ENCODE measurements at regions not wholly inside any gene's neighbourhood (a gene's known extent, or its start where the extent isn't known, plus 50 kb on each side); places are given as distances from the start of the nearest gene placed in this dataset.

DNA sequence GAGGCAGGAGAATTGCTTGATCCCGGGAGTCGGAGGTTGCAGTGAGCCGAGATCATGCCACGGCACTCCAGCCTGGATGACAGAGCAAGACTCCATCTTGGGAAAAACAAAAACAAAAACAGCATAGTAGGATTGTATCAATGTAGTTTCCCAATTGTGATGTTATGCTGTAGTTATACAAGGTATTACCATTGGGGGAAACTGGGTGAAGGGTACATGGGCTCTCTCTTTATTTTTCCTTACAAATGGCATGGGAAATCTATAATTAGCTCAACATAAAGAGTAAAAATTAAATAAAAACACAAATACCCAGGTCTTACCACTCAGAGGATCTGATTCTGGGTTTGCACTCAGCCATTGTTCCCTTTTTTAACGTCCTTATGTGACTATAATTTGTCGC lies 107.9 kb downstream of the KATNIP start:
- TF ChIP-seq ELF1 (IDR thresholded peaks at IDR 0.05) (no peak), YY1 (IDR thresholded peaks at IDR 0.05; ENCODE audit: low read depth) (no peak), SIN3A (IDR thresholded peaks at IDR 0.05; ENCODE audit: borderline replicate concordance, low read depth, low read length) (no peak), FOSL2 (IDR thresholded peaks at IDR 0.05; ENCODE audit: borderline replicate concordance, low read depth) (no peak), GABPA (IDR thresholded peaks at IDR 0.05; ENCODE audit: low read depth) (no peak)
- TF ChIP-seq, protein P1, sequence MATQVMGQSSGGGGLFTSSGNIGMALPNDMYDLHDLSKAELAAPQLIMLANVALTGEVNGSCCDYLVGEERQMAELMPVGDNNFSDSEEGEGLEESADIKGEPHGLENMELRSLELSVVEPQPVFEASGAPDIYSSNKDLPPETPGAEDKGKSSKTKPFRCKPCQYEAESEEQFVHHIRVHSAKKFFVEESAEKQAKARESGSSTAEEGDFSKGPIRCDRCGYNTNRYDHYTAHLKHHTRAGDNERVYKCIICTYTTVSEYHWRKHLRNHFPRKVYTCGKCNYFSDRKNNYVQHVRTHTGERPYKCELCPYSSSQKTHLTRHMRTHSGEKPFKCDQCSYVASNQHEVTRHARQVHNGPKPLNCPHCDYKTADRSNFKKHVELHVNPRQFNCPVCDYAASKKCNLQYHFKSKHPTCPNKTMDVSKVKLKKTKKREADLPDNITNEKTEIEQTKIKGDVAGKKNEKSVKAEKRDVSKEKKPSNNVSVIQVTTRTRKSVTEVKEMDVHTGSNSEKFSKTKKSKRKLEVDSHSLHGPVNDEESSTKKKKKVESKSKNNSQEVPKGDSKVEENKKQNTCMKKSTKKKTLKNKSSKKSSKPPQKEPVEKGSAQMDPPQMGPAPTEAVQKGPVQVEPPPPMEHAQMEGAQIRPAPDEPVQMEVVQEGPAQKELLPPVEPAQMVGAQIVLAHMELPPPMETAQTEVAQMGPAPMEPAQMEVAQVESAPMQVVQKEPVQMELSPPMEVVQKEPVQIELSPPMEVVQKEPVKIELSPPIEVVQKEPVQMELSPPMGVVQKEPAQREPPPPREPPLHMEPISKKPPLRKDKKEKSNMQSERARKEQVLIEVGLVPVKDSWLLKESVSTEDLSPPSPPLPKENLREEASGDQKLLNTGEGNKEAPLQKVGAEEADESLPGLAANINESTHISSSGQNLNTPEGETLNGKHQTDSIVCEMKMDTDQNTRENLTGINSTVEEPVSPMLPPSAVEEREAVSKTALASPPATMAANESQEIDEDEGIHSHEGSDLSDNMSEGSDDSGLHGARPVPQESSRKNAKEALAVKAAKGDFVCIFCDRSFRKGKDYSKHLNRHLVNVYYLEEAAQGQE (IDR thresholded peaks at IDR 0.05; ENCODE audit: low read depth, low read length): no peak
- TF ChIP-seq, protein P2, sequence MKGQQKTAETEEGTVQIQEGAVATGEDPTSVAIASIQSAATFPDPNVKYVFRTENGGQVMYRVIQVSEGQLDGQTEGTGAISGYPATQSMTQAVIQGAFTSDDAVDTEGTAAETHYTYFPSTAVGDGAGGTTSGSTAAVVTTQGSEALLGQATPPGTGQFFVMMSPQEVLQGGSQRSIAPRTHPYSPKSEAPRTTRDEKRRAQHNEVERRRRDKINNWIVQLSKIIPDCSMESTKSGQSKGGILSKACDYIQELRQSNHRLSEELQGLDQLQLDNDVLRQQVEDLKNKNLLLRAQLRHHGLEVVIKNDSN (IDR thresholded peaks at IDR 0.05; ENCODE audit: borderline replicate concordance, low read depth): no peak
- TF ChIP-seq, protein P3, sequence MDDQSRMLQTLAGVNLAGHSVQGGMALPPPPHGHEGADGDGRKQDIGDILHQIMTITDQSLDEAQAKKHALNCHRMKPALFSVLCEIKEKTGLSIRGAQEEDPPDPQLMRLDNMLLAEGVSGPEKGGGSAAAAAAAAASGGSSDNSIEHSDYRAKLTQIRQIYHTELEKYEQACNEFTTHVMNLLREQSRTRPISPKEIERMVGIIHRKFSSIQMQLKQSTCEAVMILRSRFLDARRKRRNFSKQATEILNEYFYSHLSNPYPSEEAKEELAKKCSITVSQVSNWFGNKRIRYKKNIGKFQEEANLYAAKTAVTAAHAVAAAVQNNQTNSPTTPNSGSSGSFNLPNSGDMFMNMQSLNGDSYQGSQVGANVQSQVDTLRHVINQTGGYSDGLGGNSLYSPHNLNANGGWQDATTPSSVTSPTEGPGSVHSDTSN (IDR thresholded peaks at IDR 0.05): no peak
- TF ChIP-seq, protein P4, sequence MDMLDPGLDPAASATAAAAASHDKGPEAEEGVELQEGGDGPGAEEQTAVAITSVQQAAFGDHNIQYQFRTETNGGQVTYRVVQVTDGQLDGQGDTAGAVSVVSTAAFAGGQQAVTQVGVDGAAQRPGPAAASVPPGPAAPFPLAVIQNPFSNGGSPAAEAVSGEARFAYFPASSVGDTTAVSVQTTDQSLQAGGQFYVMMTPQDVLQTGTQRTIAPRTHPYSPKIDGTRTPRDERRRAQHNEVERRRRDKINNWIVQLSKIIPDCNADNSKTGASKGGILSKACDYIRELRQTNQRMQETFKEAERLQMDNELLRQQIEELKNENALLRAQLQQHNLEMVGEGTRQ (IDR thresholded peaks at IDR 0.05; ENCODE audit: borderline replicate concordance, low read depth, low read length): no peak
- H3K27ac ChIP-seq (ENCODE audit: low read depth in 2 of 2, low read length in 1 of 2): no peak overlapping the region
- H3K4me1 ChIP-seq (ENCODE audit: control insufficient read depth in 1 of 2, insufficient read depth in 2 of 2, low read depth in 1 of 2, low read length in 1 of 2): no peaks in the 10 kb centered on the region
- ChIA-PET CTCF (interaction anchor here (1.1 to 1.3 kb wide), 3 partner anchors 13 to 187 kb away, joined by 3 to 9 read pairs (median 3); no protein-coding TSS in a partner anchor), POLR2A (no interaction called here)
- H3K9me3 ChIP-seq: no peaks in the 10 kb centered on the region
- H2AFZ ChIP-seq (ENCODE audit: low read depth): no peak overlapping the region
- no peaks in the 10 kb centered on the region for H3K27me3 ChIP-seq (ENCODE audit: insufficient read depth)
- H3K4me2 ChIP-seq: no peak overlapping the region
- no peak overlapping the region for H3K4me3 ChIP-seq (ENCODE audit: low read depth in 2 of 2, low read length in 1 of 2)
- no peaks in the 10 kb centered on the region for H3K79me2 ChIP-seq (ENCODE audit: insufficient read depth)
- no peaks in the 10 kb centered on the region for H3F3A ChIP-seq (replicated peaks; ENCODE audit: insufficient read depth)
- H4K20me1 ChIP-seq (ENCODE audit: insufficient read depth): no peaks in the 10 kb centered on the region
- no peaks in the 10 kb centered on the region for H3K9me2 ChIP-seq
- peaks cover 0 to 12% of the 10 kb centered on the region in 2 experiments for H3K36me3 ChIP-seq (replicated peaks in 1 of 2; ENCODE audit: control insufficient read depth in 1 of 2, insufficient read depth in 2 of 2, low read length in 1 of 2)
- no peak for DNase-seq
- no peak overlapping the region for H3K9ac ChIP-seq
- WGBS (ENCODE audit: low lambda C conversion rate): 97% methylated on average over 6 of the region's 6 CpGs

DNA sequence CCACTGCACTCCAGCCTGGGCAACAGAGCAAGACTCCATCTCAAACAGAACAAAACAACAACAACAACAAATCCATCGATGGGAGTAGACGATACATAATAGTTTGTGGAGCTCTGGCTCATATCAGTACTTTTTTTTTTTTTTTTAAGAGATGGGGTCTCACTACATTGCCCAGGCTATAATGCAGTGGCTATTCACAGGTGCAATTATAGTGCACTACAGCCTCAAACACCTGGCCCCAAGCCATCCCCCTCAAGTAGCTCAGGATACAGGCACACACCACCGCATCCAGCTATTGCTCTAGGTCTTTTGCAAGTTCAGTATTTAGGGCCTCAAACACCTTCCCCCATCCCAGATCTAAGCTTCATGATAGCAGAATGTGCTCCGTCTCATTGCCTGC lies 110.6 kb downstream of the KATNIP start:
- WGBS (ENCODE audit: low lambda C conversion rate): 90% methylated on average over 4 of the region's 4 CpGs
- H4K20me1 ChIP-seq (ENCODE audit: insufficient read depth): no peaks in the 10 kb centered on the region
- H3K4me1 ChIP-seq (ENCODE audit: control insufficient read depth in 1 of 2, insufficient read depth in 2 of 2, low read depth in 1 of 2, low read length in 1 of 2): no peaks in the 10 kb centered on the region
- H3K9me3 ChIP-seq: no peaks in the 10 kb centered on the region
- no peak overlapping the region for H3K27ac ChIP-seq (ENCODE audit: low read depth in 2 of 2, low read length in 1 of 2)
- H3K36me3 ChIP-seq (replicated peaks in 1 of 2; ENCODE audit: control insufficient read depth in 1 of 2, insufficient read depth in 2 of 2, low read length in 1 of 2): peaks cover 0 to 21% of the 10 kb centered on the region in 2 experiments
- no peak for DNase-seq
- no peak overlapping the region for H3K4me3 ChIP-seq (ENCODE audit: low read depth in 2 of 2, low read length in 1 of 2)
- H3K79me2 ChIP-seq (ENCODE audit: insufficient read depth): no peaks in the 10 kb centered on the region
- no peak overlapping the region for H3K4me2 ChIP-seq
- POLR2A ChIA-PET: no interaction called here
- no peak overlapping the region for H3K9ac ChIP-seq
- CTCF ChIA-PET: interaction anchor here (1.1 to 1.4 kb wide), 2 partner anchors 20 to 35 kb away, joined by 3 to 6 read pairs; no protein-coding TSS in a partner anchor
- no peaks in the 10 kb centered on the region for H3F3A ChIP-seq (replicated peaks; ENCODE audit: insufficient read depth)
- no peak overlapping the region for H2AFZ ChIP-seq (ENCODE audit: low read depth)
- H3K9me2 ChIP-seq: no peaks in the 10 kb centered on the region
- no peaks in the 10 kb centered on the region for H3K27me3 ChIP-seq (ENCODE audit: insufficient read depth)
- TF ChIP-seq JUND (IDR thresholded peaks at IDR 0.05) (no peak), FOXM1 (IDR thresholded peaks at IDR 0.05; ENCODE audit: low read depth) (no peak), SMC3 (IDR thresholded peaks at IDR 0.05; ENCODE audit: low read depth, low read length) (no peak), ELF1 (IDR thresholded peaks at IDR 0.05) (no peak), RFX5 (IDR thresholded peaks at IDR 0.05; ENCODE audit: low read length) (no peak), EP300 (IDR thresholded peaks at IDR 0.05; ENCODE audit: borderline replicate concordance in 1 of 2, low read depth in 1 of 2, low read length in 1 of 2) (no peak), CHD2 (IDR thresholded peaks at IDR 0.05; ENCODE audit: low read length, partially characterized antibody) (no peak), FOSL2 (IDR thresholded peaks at IDR 0.05; ENCODE audit: borderline replicate concordance, low read depth) (no peak), RAD21 (IDR thresholded peaks at IDR 0.05; ENCODE audit: low read length) (no peak), RXRA (IDR thresholded peaks at IDR 0.05; ENCODE audit: borderline replicate concordance, low read depth) (no peak), MXI1 (IDR thresholded peaks at IDR 0.05; ENCODE audit: low read depth, low read length) (no peak)
- TF ChIP-seq, protein P5, sequence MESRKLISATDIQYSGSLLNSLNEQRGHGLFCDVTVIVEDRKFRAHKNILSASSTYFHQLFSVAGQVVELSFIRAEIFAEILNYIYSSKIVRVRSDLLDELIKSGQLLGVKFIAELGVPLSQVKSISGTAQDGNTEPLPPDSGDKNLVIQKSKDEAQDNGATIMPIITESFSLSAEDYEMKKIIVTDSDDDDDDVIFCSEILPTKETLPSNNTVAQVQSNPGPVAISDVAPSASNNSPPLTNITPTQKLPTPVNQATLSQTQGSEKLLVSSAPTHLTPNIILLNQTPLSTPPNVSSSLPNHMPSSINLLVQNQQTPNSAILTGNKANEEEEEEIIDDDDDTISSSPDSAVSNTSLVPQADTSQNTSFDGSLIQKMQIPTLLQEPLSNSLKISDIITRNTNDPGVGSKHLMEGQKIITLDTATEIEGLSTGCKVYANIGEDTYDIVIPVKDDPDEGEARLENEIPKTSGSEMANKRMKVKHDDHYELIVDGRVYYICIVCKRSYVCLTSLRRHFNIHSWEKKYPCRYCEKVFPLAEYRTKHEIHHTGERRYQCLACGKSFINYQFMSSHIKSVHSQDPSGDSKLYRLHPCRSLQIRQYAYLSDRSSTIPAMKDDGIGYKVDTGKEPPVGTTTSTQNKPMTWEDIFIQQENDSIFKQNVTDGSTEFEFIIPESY (IDR thresholded peaks at IDR 0.05; ENCODE audit: borderline replicate concordance, low read depth): no peak
- TF ChIP-seq, protein P3 (IDR thresholded peaks at IDR 0.05): no peak

Data from SK-N-SH (cell line).